NCI-H146 (cell line): ENCODE measurements at regions not wholly inside any gene's neighbourhood (a gene's known extent, or its start where the extent isn't known, plus 50 kb on each side); places are given as distances from the start of the nearest gene placed in this dataset.

ENCODE experiments used
- DNase-seq: peaks from one replicate; lab custom pipeline; 2025; lab: John Stamatoyannopoulos, UW

DNA sequence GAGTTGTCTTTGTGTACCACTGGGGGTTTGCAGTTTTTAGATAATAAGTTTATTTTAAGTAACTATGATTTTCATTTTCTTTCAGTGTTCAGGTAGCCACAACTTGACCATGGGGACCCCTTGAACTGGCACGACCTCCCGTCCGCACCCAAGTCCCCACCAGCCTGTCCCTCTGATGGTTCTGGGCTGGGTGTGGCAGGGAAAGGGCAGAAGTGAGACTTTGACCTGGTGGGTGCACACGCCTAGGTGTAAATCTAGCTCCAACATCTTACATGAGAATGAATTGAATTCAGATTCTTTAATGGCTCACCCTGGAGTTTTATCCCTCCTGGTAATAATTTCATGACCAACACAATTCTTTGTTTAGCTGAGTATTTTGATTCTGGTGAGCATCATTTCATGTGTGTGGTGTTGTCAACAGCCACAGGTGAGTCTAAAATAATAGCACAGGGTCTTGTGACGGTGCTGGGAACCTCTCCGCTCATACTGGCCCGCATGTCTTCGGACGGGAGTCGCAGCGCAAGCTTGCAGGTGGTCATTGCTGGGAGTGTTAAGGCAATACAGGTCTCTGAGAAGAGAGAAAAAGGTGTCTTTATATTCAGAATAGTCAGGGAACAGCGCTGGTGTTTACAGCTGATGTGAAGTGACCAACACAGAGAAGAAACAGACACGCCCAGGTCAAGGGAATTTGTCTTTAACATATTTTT, 50.8 kb upstream of the POFUT2 start:
- no peak for DNase-seq

DNA sequence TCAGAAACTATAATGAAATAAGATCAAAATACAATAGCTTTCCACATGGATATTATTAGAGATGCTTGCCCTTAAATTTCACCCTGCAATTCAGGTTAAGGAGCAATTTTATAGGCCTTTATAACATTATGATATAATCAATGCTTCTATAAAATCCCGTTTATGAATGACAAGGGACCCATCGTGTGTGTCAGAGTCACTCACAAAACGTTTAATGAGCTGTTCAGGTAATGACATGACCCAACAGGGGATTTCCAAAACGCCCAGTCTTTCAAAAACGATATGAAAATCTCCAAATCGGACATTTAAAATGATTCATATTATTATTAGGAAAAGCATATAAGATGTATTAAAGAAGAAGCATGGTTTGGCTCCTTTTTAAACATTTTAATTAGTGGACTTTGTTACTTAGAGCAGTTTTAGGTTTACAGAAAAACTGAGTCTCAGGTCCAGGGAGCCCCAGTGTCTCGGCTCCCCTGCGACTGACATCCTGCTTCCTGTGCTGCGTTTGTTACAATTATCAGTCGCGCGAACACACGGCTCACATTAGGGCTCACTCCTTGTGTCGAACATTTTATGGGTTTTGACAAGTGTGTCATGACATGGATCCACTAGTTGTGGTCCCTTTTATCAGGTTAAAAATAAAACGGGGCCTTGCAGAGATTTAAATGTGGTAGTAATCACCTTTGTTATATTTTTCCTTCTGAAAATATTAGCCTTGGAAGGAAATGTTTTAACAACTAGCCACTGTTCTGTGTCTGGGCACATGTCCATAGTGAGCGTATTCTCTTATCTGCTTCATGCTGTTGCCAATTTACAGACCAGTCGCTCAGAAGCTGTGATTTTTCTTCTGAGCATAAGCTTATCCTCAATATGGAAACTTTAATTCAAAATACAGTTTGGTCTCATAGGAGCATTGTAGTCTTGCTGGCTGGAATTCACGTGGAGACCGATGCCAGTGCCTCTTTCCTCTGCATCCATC, 52.0 kb upstream of the POFUT2 start:
- DNase-seq, result no peak

DNA sequence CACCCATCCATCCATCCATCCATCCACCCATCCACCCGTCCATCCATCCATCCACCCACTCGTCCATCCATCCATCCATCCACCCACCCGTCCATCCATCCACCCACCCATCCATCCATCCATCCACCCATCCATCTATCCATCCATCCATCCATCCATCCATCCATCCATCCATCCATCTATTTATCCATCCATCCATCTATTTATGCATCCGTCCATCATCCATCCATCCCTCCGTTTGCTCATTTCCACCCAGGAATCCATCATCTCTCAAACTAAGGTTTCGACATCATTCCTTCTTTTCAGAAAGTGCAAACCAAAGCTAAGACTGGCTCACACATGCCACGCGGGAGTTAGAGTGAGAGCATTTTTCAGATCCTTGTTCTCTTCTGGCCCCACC, 52.8 kb upstream of the POFUT2 start:
- no peak for DNase-seq

- no peak for DNase-seq
These were observed 53.6 kb upstream of the POFUT2 start for GRCh38 chr21:45341261-45341660.

DNA sequence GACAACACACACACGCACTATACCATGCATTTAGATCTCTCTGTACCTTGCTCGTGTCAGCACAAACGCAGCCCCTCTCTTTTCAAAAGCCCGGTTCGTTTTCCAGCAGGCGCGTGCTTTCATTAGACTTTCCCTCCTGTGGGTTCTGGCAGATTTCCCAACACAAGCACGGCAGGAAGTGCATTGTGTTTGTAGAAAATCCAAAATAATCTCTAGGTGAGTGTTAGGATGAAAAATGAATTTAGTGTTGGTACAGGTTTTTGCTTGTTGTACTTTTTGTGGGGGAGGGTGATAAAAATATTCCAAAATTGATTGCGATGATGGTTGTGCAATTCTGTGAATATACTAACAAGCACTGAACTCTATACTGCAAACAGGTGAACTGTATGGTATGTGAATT, 54.1 kb upstream of the POFUT2 start:
- DNase-seq, result no peak

GRCh38 chr21:45343891-45344290, 56.2 kb upstream of the POFUT2 start:
- no peak for DNase-seq

GRCh38 chr21:45344576-45344975, 56.9 kb upstream of the POFUT2 start:
- DNase-seq, result no peak

GRCh38 chr21:45347048-45347711, 57.8 kb upstream of the COL18A1 start:
- DNase-seq, result no peak

- no peak for DNase-seq
These were observed 57.1 kb upstream of the COL18A1 start for GRCh38 chr21:45347712-45348499.

DNA sequence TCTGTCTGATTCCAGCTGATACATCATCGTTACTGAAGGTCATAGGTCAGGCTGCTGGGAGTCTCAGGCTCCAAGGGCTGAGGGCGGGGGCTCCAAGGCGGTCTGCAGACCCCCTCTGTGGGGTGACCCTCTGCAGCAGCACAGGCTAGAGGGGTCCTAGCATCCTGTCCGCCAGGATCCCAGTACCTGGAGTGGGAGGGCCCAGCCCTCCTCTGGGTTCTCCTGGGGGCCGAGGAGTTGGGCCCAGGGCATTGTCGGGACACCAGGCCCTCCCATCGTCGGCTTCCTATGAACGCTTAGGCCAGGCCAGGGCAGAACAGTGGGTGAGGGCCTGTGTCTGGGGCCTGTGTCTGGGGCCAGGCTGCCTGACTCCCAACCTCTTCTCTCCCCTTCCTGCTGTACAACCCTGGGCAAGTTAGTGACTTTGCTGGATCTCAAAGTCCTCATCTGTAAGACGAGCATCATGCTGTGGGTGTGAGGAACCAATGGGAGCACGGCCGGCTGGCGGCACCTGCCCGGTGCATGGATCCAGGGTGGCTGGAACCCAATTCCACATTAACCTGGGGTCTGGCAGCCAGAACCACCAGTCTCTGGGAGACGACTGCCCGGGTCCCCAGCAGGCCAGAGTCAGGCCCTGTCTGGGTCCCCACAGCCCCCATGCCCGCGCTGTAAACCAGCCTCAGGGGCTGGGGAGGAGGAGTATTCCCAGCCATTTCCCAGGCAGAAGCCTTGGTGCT, 56.2 kb upstream of the COL18A1 start:
- no peak for DNase-seq

DNA sequence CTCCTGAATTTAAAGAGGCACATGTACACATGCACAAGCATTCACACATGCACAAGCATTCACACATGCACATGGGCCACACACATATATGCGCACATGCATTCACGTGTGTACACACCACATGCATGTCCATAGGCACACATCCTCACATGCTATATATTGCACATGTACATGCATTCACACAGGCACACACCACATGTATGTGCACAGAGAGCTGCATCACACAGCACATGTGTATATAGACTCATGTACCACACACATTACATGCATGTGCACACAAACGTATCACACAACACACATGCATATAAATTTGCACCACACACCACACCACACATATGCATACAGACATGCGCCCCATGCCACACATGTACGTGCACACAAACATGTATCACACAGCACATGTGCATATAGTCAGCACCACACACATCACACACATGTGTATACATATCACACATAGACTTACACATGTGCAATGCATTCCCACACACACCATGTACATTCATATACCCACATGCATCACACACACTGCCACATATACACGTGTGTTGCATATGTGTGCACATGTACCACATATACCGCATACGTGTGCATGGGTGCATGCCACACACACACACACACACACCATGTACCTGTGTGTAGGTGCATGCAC, 54.6 kb upstream of the COL18A1 start:
- no peak for DNase-seq

DNA sequence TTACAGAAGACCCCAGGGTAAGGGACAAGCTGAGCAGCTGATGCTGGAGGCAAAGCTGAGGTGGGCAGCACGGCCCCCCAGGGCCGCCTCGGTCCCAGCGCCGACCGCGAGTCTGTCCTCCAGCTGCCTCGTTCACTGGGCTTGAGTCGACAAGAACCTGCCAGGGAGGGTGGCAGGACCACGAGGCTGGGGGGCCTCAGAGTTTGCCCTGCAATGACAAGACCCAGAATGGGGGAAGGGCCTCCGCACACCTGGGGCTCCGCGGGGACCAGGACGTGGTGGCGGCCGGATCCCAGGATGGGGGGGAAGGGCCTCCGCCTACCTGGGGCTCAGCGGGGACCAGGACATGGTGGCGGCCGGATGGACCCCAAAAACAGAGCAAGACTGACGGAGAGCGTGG, 53.9 kb upstream of the COL18A1 start:
- DNase-seq, result no peak

DNA sequence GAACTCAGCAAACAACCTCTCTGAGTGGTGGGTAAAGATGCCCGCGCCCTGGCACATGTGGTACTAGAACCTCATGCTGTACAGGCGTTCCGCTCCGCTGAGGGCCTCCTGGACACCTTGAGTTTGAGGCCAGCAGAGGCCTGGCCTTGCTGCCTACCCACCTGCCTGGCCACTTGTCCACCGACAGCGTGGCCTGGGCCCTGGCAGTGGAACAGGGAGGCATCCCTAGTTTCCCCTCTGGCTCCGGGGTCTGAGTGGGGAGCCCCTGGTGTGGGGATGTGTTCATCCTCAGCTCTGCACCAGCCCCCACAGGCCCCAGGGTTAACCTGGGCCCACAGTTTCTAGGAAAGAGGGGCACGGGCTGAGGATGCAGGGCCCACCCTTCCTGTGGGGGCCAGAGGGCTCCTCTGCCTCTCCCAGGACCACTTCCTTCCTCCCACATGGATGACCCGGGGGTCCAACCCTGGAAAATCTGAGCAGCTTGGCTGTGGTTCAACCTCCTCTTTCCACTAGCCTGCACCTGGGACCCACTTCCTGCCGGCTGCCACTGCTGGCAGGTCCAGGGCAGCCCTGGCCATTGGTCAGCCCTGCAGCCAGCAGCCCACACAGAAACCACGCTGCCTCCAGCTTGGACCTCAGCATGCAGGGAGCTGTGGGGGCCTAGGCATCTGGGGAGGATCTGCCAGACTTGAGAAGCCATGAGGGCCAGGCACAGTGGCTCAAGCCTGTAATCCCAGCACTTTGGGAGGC, 53.3 kb upstream of the COL18A1 start:
- no peak for DNase-seq

DNA sequence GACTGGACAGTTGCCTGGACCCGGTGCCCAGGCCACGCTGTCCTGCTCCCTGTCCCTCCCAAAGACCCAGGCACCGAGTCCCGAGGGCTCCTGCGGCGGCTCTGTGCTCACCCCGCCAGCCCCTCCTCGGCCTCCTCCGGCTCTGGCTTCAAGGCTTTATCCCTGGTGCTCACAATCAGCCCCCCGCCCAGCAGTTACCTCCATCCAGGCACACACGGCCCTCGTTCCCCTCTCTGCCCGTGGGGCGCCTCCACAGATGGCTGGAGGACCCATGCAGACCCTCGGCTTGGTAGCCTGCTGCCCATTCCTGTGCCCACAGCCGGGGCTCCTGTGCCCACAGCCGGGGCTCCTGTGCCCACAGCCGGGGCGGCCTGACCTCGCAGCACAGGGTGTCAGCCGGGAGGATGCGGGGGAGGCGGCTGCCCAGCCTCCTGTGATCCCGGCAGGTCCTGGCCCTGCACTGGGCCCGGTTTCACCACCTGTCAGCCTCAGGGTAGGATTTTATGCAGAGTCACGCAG, 52.3 kb upstream of the COL18A1 start:
- no peak for DNase-seq

GRCh38 chr21:45353200-45353599, 51.8 kb upstream of the COL18A1 start:
- peak; percentile 13 for DNase-seq

DNA sequence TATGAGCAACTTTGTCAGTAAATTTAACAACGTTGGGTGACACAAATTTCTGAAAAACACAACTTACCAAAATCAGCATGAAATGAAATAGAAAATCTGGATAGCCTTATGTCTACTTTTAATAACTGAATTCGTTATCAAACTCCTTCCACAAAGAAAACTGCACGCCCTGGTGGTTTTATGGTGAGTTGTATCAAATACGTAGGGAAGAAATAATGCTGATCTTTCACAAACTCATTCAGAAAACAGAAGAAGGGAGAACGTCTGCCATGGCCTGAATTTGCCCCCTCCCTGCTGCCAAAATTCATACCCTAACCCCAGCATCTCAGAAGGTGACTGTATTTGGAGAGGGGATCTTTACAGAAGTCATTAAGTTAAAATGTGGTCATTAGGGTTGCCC, 50.0 kb upstream of the COL18A1 start:
- DNase-seq, result no peak
